WTC11 (cell line): ENCODE measurements at regions not wholly inside any gene's neighbourhood (a gene's known extent, or its start where the extent isn't known, plus 50 kb on each side); places are given as distances from the start of the nearest gene placed in this dataset.

ENCODE experiments used
- ATAC-seq: fragments of 200-7000 bp; cut with Tn5 transposase; 2 replicates; pipeline ENCODE4 v1.10.0; 2021; ENCODE audit warnings: mild to moderate bottlenecking, moderate library complexity
- CTCF ChIA-PET: fragments of 300-600 bp; sonication (Branson Sonifier 250); formaldehyde crosslinking; loops from one replicate; lab custom pipeline; 2021; ENCODE audit warnings: antibody characterized with exemption; lab: Charles Lee
- POLR2A ChIA-PET: fragments of 350-600 bp; sonication (Branson Sonifier 250); formaldehyde crosslinking; loops from one replicate; lab custom pipeline; 2021; ENCODE audit warnings: antibody characterized with exemption; lab: Charles Lee
- DNase-seq: peaks from one replicate; pipeline ENCODE4 v3.0.0; 2021; ENCODE audit warnings: low spot score
- H3K27ac Mint-ChIP-seq: 2 replicates; pipeline ENCODE4 v1.8.0; 2021; ENCODE audit warnings: mixed read lengths
- H3K27me3 Mint-ChIP-seq: 2 replicates; pipeline ENCODE4 v1.8.0; 2021; ENCODE audit warnings: low read depth, mild to moderate bottlenecking, moderate library complexity, mixed read lengths
- H3K36me3 Mint-ChIP-seq: 2 replicates; pipeline ENCODE4 v1.8.0; 2021; ENCODE audit warnings: mixed read lengths
- H3K4me1 Mint-ChIP-seq: 2 replicates; pipeline ENCODE4 v1.8.0; 2022; ENCODE audit warnings: mixed read lengths
- H3K4me3 Mint-ChIP-seq: 2 replicates; pipeline ENCODE4 v1.8.0; 2021; ENCODE audit warnings: mild to moderate bottlenecking, moderate library complexity, mixed read lengths
- H3K9me3 Mint-ChIP-seq: 2 replicates; pipeline ENCODE4 v1.8.0; 2021; ENCODE audit warnings: mixed read lengths
- FOXJ3 ChIP-seq: sonication (generic); formaldehyde crosslinking; IDR thresholded peaks from 2 replicates; pipeline ENCODE4 v1.9.0; 2021; ENCODE audit warnings: missing genetic modification reagents, mild to moderate bottlenecking, borderline replicate concordance
- GABPB1 ChIP-seq: sonication (generic); formaldehyde crosslinking; IDR thresholded peaks from 2 replicates; pipeline ENCODE4 v1.8.1; 2023; ENCODE audit warnings: mild to moderate bottlenecking, missing genetic modification reagents
- NFE2L1 ChIP-seq: sonication (generic); formaldehyde crosslinking; IDR thresholded peaks from 2 replicates; pipeline ENCODE4 v1.8.1; 2023; ENCODE audit warnings: missing genetic modification reagents
- OVOL2 ChIP-seq: fragments of 250-450 bp; sonication (Bioruptor Pico); IDR thresholded peaks from 2 replicates; pipeline ENCODE4 v1.9.0; 2021; ENCODE audit warnings: mild to moderate bottlenecking, borderline replicate concordance
- TCF7 ChIP-seq: sonication (generic); formaldehyde crosslinking; IDR thresholded peaks from 2 replicates; pipeline ENCODE4 v1.8.0; 2022; ENCODE audit warnings: mild to moderate bottlenecking, low read depth, missing genetic modification reagents, moderate library complexity
- TF ChIP-seq, protein P1 (sequence below): sonication (generic); formaldehyde crosslinking; IDR thresholded peaks from 2 replicates; pipeline ENCODE4 v1.8.0; 2022; ENCODE audit warnings: mild to moderate bottlenecking, missing genetic modification reagents
- TF ChIP-seq, protein P2 (sequence below): sonication (generic); formaldehyde crosslinking; IDR thresholded peaks from 2 replicates; pipeline ENCODE4 v1.8.1; 2023; ENCODE audit warnings: mild to moderate bottlenecking, missing genetic modification reagents
- TF ChIP-seq, protein P3 (sequence below): fragments of 250-450 bp; sonication (Bioruptor Pico); IDR thresholded peaks from 2 replicates; pipeline ENCODE4 v2.1.2; 2022; ENCODE audit warnings: mild to moderate bottlenecking, moderate library complexity
- TF ChIP-seq, protein P4 (sequence below): fragments of 250-450 bp; sonication (Bioruptor Pico); IDR thresholded peaks from 2 replicates; pipeline ENCODE4 v1.9.0; 2021; ENCODE audit warnings: mild to moderate bottlenecking, borderline replicate concordance
- TF ChIP-seq, protein P5 (sequence below): sonication (generic); formaldehyde crosslinking; IDR thresholded peaks from 2 replicates; pipeline ENCODE4 v1.8.0; 2023; ENCODE audit warnings: missing genetic modification reagents
- TF ChIP-seq, protein P6 (sequence below): sonication (generic); formaldehyde crosslinking; IDR thresholded peaks from 2 replicates; pipeline ENCODE4 v1.8.1; 2023; ENCODE audit warnings: mild to moderate bottlenecking, missing genetic modification reagents, borderline replicate concordance
- TF ChIP-seq, protein P7 (sequence below): sonication (generic); formaldehyde crosslinking; IDR thresholded peaks from 2 replicates; pipeline ENCODE4 v1.8.1; 2023; ENCODE audit warnings: mild to moderate bottlenecking, missing genetic modification reagents, moderate library complexity
- TF ChIP-seq, protein P8 (sequence below): sonication (generic); formaldehyde crosslinking; IDR thresholded peaks from 2 replicates; pipeline ENCODE4 v1.8.1; 2023; ENCODE audit warnings: mild to moderate bottlenecking, missing genetic modification reagents

DNA sequence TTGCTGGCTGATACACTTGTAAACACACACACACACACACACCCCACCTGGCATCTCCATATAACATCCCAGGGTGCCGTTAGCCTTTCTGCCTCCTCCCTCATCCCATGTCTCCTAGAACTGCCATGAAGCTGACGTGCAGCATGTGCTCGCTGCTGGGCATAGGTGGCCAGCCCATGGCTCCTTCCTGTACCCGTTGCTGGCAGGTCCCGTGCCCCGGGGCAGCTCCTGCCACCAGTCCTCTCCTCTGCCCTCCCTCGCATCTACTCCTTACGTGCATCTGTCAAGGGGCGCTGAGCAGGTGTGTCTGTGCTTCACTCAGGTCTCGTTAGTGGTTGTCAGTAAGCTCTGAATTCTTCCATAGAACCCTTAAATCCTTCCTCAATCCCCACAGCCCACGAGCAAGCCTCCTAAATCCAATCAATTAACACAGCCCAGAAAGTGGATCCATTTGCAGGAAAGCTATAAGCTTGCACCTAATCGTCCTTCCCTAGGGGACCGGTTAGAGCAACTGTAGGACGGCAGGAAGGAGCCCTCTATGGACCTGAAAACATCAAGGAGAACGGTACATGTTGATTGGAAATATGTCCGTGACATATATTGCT is 218.1 kb upstream of the FOXF1 start:
- peaks cover 38% of the 10 kb centered on the region for H3K4me1 Mint-ChIP-seq
- no peaks in the 10 kb centered on the region for H3K36me3 Mint-ChIP-seq
- no peak for ATAC-seq
- H3K27me3 Mint-ChIP-seq: peaks cover 98% of the 10 kb centered on the region
- DNase-seq: no peak
- TF ChIP-seq NFE2L1 (no peak), GABPB1 (CRISPR knock-in tag) (no peak), OVOL2 (CRISPR knock-in tag) (no peak)
- H3K27ac Mint-ChIP-seq: no peak overlapping the region
- ChIA-PET CTCF (interaction anchor here (0.5 kb wide), 1 partner anchor 20 kb away, joined by 3 read pairs; no protein-coding TSS in a partner anchor), POLR2A (no interaction called here)
- no peaks in the 10 kb centered on the region for H3K9me3 Mint-ChIP-seq
- no peak overlapping the region for H3K4me3 Mint-ChIP-seq

DNA sequence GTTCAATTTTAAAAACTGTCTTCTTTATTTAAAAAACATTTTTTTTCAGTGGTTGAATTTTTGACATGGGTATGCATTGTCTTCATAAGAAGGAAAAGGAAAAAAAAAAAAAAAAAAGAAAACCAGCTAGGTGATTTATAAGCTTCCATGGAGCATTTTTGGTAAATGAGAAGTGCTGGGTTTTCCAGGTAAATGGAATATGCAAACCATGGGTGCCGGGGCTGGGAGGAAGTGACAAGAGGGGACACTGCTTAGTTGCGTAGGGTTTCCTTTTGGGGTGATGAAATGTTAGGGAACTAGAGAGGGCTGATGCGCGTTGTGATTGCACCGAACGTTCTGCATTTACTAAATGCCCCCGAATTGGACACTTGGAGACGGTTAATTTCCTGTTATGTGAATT is 217.4 kb upstream of the FOXF1 start:
- no peaks in the 10 kb centered on the region for H3K36me3 Mint-ChIP-seq
- no peaks in the 10 kb centered on the region for H3K9me3 Mint-ChIP-seq
- H3K4me3 Mint-ChIP-seq: no peak overlapping the region
- H3K27ac Mint-ChIP-seq: no peak overlapping the region
- DNase-seq: no peak
- ATAC-seq: no peak
- peaks cover 98% of the 10 kb centered on the region for H3K27me3 Mint-ChIP-seq
- CTCF ChIA-PET: no interaction called here
- POLR2A ChIA-PET: no interaction called here
- peaks cover 38% of the 10 kb centered on the region for H3K4me1 Mint-ChIP-seq
- TF ChIP-seq, protein P1, sequence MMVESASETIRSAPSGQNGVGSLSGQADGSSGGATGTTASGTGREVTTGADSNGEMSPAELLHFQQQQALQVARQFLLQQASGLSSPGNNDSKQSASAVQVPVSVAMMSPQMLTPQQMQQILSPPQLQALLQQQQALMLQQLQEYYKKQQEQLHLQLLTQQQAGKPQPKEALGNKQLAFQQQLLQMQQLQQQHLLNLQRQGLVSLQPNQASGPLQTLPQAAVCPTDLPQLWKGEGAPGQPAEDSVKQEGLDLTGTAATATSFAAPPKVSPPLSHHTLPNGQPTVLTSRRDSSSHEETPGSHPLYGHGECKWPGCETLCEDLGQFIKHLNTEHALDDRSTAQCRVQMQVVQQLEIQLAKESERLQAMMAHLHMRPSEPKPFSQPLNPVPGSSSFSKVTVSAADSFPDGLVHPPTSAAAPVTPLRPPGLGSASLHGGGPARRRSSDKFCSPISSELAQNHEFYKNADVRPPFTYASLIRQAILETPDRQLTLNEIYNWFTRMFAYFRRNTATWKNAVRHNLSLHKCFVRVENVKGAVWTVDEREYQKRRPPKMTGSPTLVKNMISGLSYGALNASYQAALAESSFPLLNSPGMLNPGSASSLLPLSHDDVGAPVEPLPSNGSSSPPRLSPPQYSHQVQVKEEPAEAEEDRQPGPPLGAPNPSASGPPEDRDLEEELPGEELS (CRISPR knock-in tag): no peak

DNA sequence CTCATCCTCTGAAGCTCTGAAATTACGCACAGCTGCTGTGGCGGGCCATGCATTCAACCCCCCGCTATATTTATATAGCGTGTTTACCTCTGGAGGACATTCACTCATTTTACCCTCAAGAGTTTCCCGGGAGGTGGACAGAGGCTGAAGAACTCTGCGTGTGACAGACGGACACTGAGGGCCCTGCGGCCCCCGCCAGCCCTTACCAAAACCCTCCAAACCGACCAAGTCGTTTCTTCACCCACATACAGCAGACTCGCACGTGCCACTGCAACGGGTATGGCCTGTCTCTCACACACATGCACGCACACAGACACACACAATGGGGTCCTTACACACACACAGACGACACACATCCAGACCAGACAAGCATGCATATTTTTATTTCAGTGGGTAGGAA is 216.4 kb upstream of the FOXF1 start:
- H3K4me3 Mint-ChIP-seq: no peak overlapping the region
- ChIA-PET CTCF (interaction anchor here (0.6 kb wide), 1 partner anchor 40 kb away, joined by 6 read pairs; no protein-coding TSS in a partner anchor), POLR2A (no interaction called here)
- H3K27me3 Mint-ChIP-seq: peaks cover 98% of the 10 kb centered on the region
- H3K9me3 Mint-ChIP-seq: no peaks in the 10 kb centered on the region
- no peak for DNase-seq
- ATAC-seq: no peak
- H3K4me1 Mint-ChIP-seq: peaks cover 38% of the 10 kb centered on the region
- H3K36me3 Mint-ChIP-seq: no peaks in the 10 kb centered on the region
- no peak overlapping the region for H3K27ac Mint-ChIP-seq
- TF ChIP-seq, protein P2, sequence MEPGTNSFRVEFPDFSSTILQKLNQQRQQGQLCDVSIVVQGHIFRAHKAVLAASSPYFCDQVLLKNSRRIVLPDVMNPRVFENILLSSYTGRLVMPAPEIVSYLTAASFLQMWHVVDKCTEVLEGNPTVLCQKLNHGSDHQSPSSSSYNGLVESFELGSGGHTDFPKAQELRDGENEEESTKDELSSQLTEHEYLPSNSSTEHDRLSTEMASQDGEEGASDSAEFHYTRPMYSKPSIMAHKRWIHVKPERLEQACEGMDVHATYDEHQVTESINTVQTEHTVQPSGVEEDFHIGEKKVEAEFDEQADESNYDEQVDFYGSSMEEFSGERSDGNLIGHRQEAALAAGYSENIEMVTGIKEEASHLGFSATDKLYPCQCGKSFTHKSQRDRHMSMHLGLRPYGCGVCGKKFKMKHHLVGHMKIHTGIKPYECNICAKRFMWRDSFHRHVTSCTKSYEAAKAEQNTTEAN (CRISPR knock-in tag): no peak
- TF ChIP-seq, protein P3, sequence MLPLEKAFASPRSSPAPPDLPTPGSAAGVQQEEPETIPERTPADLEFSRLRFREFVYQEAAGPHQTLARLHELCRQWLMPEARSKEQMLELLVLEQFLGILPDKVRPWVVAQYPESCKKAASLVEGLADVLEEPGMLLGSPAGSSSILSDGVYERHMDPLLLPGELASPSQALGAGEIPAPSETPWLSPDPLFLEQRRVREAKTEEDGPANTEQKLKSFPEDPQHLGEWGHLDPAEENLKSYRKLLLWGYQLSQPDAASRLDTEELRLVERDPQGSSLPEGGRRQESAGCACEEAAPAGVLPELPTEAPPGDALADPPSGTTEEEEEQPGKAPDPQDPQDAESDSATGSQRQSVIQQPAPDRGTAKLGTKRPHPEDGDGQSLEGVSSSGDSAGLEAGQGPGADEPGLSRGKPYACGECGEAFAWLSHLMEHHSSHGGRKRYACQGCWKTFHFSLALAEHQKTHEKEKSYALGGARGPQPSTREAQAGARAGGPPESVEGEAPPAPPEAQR: no peak
- TF ChIP-seq FOXJ3 (CRISPR knock-in tag) (no peak), TCF7 (CRISPR knock-in tag) (no peak)
- TF ChIP-seq, protein P4, sequence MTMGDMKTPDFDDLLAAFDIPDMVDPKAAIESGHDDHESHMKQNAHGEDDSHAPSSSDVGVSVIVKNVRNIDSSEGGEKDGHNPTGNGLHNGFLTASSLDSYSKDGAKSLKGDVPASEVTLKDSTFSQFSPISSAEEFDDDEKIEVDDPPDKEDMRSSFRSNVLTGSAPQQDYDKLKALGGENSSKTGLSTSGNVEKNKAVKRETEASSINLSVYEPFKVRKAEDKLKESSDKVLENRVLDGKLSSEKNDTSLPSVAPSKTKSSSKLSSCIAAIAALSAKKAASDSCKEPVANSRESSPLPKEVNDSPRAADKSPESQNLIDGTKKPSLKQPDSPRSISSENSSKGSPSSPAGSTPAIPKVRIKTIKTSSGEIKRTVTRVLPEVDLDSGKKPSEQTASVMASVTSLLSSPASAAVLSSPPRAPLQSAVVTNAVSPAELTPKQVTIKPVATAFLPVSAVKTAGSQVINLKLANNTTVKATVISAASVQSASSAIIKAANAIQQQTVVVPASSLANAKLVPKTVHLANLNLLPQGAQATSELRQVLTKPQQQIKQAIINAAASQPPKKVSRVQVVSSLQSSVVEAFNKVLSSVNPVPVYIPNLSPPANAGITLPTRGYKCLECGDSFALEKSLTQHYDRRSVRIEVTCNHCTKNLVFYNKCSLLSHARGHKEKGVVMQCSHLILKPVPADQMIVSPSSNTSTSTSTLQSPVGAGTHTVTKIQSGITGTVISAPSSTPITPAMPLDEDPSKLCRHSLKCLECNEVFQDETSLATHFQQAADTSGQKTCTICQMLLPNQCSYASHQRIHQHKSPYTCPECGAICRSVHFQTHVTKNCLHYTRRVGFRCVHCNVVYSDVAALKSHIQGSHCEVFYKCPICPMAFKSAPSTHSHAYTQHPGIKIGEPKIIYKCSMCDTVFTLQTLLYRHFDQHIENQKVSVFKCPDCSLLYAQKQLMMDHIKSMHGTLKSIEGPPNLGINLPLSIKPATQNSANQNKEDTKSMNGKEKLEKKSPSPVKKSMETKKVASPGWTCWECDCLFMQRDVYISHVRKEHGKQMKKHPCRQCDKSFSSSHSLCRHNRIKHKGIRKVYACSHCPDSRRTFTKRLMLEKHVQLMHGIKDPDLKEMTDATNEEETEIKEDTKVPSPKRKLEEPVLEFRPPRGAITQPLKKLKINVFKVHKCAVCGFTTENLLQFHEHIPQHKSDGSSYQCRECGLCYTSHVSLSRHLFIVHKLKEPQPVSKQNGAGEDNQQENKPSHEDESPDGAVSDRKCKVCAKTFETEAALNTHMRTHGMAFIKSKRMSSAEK (CRISPR knock-in tag): no peak
- TF ChIP-seq, protein P5, sequence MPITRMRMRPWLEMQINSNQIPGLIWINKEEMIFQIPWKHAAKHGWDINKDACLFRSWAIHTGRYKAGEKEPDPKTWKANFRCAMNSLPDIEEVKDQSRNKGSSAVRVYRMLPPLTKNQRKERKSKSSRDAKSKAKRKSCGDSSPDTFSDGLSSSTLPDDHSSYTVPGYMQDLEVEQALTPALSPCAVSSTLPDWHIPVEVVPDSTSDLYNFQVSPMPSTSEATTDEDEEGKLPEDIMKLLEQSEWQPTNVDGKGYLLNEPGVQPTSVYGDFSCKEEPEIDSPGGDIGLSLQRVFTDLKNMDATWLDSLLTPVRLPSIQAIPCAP (CRISPR knock-in tag): no peak
- TF ChIP-seq, protein P6, sequence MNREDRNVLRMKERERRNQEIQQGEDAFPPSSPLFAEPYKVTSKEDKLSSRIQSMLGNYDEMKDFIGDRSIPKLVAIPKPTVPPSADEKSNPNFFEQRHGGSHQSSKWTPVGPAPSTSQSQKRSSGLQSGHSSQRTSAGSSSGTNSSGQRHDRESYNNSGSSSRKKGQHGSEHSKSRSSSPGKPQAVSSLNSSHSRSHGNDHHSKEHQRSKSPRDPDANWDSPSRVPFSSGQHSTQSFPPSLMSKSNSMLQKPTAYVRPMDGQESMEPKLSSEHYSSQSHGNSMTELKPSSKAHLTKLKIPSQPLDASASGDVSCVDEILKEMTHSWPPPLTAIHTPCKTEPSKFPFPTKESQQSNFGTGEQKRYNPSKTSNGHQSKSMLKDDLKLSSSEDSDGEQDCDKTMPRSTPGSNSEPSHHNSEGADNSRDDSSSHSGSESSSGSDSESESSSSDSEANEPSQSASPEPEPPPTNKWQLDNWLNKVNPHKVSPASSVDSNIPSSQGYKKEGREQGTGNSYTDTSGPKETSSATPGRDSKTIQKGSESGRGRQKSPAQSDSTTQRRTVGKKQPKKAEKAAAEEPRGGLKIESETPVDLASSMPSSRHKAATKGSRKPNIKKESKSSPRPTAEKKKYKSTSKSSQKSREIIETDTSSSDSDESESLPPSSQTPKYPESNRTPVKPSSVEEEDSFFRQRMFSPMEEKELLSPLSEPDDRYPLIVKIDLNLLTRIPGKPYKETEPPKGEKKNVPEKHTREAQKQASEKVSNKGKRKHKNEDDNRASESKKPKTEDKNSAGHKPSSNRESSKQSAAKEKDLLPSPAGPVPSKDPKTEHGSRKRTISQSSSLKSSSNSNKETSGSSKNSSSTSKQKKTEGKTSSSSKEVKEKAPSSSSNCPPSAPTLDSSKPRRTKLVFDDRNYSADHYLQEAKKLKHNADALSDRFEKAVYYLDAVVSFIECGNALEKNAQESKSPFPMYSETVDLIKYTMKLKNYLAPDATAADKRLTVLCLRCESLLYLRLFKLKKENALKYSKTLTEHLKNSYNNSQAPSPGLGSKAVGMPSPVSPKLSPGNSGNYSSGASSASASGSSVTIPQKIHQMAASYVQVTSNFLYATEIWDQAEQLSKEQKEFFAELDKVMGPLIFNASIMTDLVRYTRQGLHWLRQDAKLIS (CRISPR knock-in tag): no peak
- TF ChIP-seq, protein P7, sequence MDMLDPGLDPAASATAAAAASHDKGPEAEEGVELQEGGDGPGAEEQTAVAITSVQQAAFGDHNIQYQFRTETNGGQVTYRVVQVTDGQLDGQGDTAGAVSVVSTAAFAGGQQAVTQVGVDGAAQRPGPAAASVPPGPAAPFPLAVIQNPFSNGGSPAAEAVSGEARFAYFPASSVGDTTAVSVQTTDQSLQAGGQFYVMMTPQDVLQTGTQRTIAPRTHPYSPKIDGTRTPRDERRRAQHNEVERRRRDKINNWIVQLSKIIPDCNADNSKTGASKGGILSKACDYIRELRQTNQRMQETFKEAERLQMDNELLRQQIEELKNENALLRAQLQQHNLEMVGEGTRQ (CRISPR knock-in tag): no peak
- TF ChIP-seq, protein P8, sequence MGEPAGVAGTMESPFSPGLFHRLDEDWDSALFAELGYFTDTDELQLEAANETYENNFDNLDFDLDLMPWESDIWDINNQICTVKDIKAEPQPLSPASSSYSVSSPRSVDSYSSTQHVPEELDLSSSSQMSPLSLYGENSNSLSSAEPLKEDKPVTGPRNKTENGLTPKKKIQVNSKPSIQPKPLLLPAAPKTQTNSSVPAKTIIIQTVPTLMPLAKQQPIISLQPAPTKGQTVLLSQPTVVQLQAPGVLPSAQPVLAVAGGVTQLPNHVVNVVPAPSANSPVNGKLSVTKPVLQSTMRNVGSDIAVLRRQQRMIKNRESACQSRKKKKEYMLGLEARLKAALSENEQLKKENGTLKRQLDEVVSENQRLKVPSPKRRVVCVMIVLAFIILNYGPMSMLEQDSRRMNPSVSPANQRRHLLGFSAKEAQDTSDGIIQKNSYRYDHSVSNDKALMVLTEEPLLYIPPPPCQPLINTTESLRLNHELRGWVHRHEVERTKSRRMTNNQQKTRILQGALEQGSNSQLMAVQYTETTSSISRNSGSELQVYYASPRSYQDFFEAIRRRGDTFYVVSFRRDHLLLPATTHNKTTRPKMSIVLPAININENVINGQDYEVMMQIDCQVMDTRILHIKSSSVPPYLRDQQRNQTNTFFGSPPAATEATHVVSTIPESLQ (CRISPR knock-in tag): no peak
